ENCODE measurements at regions not wholly inside any gene's neighbourhood (a gene's known extent, or its start where the extent isn't known, plus 50 kb on each side); places are given as distances from the start of the nearest gene placed in this dataset.
A peak's percentile ranks its signal among the peaks of the same experiment; 100 is the strongest.
"Not testable (repeated sequence)": the region's sequence is repeated elsewhere in the genome, so short reads cannot be mapped to it uniquely, and the experiment has no call there.

GRCh38 chrX:17944833-17945497 is 83.9 kb upstream of the RAI2 start:
- Histone ChIP-seq H3K4me1 (ENCODE audit: control insufficient read depth in 5 of 5, insufficient read depth in 5 of 5, low read length in 5 of 5) (no peaks in the 10 kb centered on the region), H3K4me3 (no peak overlapping the region), H3K27ac (ENCODE audit: low read depth in 1 of 2, low read length in 1 of 2) (no peak overlapping the region), H3K27me3 (ENCODE audit: control insufficient read depth in 3 of 3, insufficient read depth in 3 of 3, low read length in 2 of 3) (peaks cover 0 to 27% (median 11%) of the 10 kb centered on the region in 3 donors), H3K9me3 (ENCODE audit: control insufficient read depth in 4 of 4, insufficient read depth in 3 of 4, low read length in 3 of 4) (no peaks in the 10 kb centered on the region), H3K36me3 (ENCODE audit: control insufficient read depth in 4 of 4, insufficient read depth in 4 of 4, low read length in 4 of 4) (no peaks in the 10 kb centered on the region), H3K9ac (ENCODE audit: insufficient read depth in 1 of 2, low read length in 2 of 2) (no peak overlapping the region)
- DNase-seq (peak in 2 of 3 donors; percentile 9 to 14), ATAC-seq (ENCODE audit: insufficient read depth, low FRiP score) (no peak)
- TF ChIP-seq, protein P1, sequence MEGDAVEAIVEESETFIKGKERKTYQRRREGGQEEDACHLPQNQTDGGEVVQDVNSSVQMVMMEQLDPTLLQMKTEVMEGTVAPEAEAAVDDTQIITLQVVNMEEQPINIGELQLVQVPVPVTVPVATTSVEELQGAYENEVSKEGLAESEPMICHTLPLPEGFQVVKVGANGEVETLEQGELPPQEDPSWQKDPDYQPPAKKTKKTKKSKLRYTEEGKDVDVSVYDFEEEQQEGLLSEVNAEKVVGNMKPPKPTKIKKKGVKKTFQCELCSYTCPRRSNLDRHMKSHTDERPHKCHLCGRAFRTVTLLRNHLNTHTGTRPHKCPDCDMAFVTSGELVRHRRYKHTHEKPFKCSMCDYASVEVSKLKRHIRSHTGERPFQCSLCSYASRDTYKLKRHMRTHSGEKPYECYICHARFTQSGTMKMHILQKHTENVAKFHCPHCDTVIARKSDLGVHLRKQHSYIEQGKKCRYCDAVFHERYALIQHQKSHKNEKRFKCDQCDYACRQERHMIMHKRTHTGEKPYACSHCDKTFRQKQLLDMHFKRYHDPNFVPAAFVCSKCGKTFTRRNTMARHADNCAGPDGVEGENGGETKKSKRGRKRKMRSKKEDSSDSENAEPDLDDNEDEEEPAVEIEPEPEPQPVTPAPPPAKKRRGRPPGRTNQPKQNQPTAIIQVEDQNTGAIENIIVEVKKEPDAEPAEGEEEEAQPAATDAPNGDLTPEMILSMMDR (IDR thresholded peaks at IDR 0.05; ENCODE audit: control extremely low read depth, extremely low read depth) = peak; percentile 2
- 50 to 69% methylated on average over 10 of the region's 10 CpGs for WGBS, 2 donors

DNA sequence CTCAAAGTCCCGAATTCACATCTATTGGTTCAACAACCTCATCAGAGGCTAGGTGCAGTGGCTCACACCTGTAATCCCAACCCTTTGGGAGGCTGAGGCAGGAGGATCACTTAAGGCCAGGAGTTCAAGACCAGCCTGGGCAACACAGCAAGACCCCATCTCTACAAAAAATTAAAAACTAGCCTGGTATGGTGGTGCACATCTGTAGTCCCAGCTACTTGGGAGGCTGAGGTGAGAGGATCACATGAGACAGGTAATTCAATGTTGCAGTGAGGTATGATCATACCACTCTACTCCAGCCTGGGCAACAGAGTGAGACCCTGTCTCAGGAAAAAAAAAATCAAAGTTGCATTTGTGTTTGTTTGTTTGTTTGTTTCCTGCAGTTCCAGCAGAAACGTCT is 80.1 kb upstream of the RAI2 start:
- not testable (repeated sequence) for H3K9me3 ChIP-seq (ENCODE audit: control insufficient read depth in 4 of 4, insufficient read depth in 3 of 4, low read length in 3 of 4); ATAC-seq (ENCODE audit: insufficient read depth, low FRiP score); H3K4me1 ChIP-seq (ENCODE audit: control insufficient read depth in 5 of 5, insufficient read depth in 5 of 5, low read length in 5 of 5); H3K36me3 ChIP-seq (ENCODE audit: control insufficient read depth in 4 of 4, insufficient read depth in 4 of 4, low read length in 4 of 4); H3K4me3 ChIP-seq; DNase-seq; H3K27ac ChIP-seq (ENCODE audit: low read depth in 1 of 2, low read length in 1 of 2); H3K9ac ChIP-seq (ENCODE audit: insufficient read depth in 1 of 2, low read length in 2 of 2)
- 64 to 90% methylated on average over 2 of the region's 2 CpGs for WGBS, 2 donors
- peaks cover 0 to 25% (median 7%) of the 10 kb centered on the region in 3 donors for H3K27me3 ChIP-seq (ENCODE audit: control insufficient read depth in 3 of 3, insufficient read depth in 3 of 3, low read length in 2 of 3)

DNA sequence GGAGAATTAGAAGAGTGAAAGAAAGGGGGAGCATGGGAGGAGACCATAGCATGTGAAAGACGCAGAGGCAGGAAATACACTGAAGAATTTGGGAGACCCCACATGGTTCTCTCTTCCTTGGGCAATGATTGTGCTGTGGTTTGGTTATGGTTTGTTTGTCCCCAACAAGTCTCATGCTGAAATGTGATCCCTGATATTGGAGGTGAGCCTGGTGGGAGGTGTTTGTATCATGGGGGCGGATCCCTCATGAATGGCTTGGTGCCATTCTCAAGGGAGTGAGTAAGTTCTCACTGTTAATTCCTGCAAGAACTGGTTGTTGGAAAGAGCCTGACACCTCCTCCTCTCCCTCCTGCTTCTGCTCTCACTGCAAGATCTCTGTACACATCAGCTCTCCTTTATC is 78.6 kb upstream of the RAI2 start:
- no peak overlapping the region for H3K4me3 ChIP-seq
- H3K9ac ChIP-seq (ENCODE audit: insufficient read depth in 1 of 2, low read length in 2 of 2) = no peak overlapping the region
- H3K9me3 ChIP-seq (ENCODE audit: control insufficient read depth in 4 of 4, insufficient read depth in 3 of 4, low read length in 3 of 4) = peaks cover 0 to 3% (median 0%) of the 10 kb centered on the region in 4 donors
- TF ChIP-seq, protein P1 (IDR thresholded peaks at IDR 0.05; ENCODE audit: control extremely low read depth, extremely low read depth) = no peak
- no peak overlapping the region for H3K27ac ChIP-seq (ENCODE audit: low read depth in 1 of 2, low read length in 1 of 2)
- ATAC-seq (ENCODE audit: insufficient read depth, low FRiP score) (no peak), DNase-seq (peak in 1 of 3 donors; percentile 3)
- H3K36me3 ChIP-seq (ENCODE audit: control insufficient read depth in 4 of 4, insufficient read depth in 4 of 4, low read length in 4 of 4) = no peaks in the 10 kb centered on the region
- H3K4me1 ChIP-seq (ENCODE audit: control insufficient read depth in 5 of 5, insufficient read depth in 5 of 5, low read length in 5 of 5) = no peaks in the 10 kb centered on the region
- peaks cover 0 to 25% (median 3%) of the 10 kb centered on the region in 3 donors for H3K27me3 ChIP-seq (ENCODE audit: control insufficient read depth in 3 of 3, insufficient read depth in 3 of 3, low read length in 2 of 3)
- WGBS, 2 donors = 85 to 95% methylated on average over 2 of the region's 2 CpGs

GRCh38 chrX:17933856-17934255 is 72.8 kb upstream of the RAI2 start:
- peaks cover 0 to 3% (median 0%) of the 10 kb centered on the region in 4 donors for H3K9me3 ChIP-seq (ENCODE audit: control insufficient read depth in 4 of 4, insufficient read depth in 3 of 4, low read length in 3 of 4)
- TF ChIP-seq, protein P1 (IDR thresholded peaks at IDR 0.05; ENCODE audit: control extremely low read depth, extremely low read depth) = no peak
- no peak overlapping the region for H3K4me3 ChIP-seq
- 70 to 91% methylated on average over 3 of the region's 3 CpGs for WGBS, 2 donors
- no peak overlapping the region for H3K27ac ChIP-seq (ENCODE audit: low read depth in 1 of 2, low read length in 1 of 2)
- no peaks in the 10 kb centered on the region for H3K36me3 ChIP-seq (ENCODE audit: control insufficient read depth in 4 of 4, insufficient read depth in 4 of 4, low read length in 4 of 4)
- H3K4me1 ChIP-seq (ENCODE audit: control insufficient read depth in 5 of 5, insufficient read depth in 5 of 5, low read length in 5 of 5) = no peaks in the 10 kb centered on the region
- DNase-seq = no peak
- peaks cover 0 to 18% (median 15%) of the 10 kb centered on the region in 3 donors for H3K27me3 ChIP-seq (ENCODE audit: control insufficient read depth in 3 of 3, insufficient read depth in 3 of 3, low read length in 2 of 3)
- ATAC-seq (ENCODE audit: insufficient read depth, low FRiP score) = no peak
- H3K9ac ChIP-seq (ENCODE audit: insufficient read depth in 1 of 2, low read length in 2 of 2) = no peak overlapping the region
